SKM-1 treated with dmso at 0.1 percent for 144 hours (cell line): ENCODE measurements at regions not wholly inside any gene's neighbourhood (a gene's known extent, or its start where the extent isn't known, plus 50 kb on each side); places are given as distances from the start of the nearest gene placed in this dataset.

Experiments used
- DNase-seq: peaks from one replicate; lab custom pipeline; 2025; ENCODE audit not compliant: unreplicated experiment; lab: John Stamatoyannopoulos, UW

DNA sequence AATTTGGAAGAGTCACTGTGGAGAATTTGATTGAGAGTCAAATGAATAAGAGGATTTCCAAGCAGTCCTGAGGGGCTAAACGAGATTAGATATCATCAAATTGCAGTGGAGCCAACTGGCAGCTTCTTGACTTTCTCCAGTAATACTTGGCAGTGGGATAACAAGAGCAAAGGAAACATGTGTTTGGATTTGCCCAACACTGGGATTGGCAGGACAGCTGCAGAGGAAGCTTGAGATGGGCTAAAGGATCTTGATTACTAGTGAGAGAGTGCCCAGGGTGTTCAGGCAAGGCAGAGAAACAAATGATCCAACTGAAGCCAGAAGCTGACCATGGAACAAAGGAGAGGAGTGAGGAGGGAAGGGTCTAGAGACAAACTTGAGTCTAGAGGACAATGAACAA, 356.0 kb upstream of the ISL1 start:
- no peak for DNase-seq

DNA sequence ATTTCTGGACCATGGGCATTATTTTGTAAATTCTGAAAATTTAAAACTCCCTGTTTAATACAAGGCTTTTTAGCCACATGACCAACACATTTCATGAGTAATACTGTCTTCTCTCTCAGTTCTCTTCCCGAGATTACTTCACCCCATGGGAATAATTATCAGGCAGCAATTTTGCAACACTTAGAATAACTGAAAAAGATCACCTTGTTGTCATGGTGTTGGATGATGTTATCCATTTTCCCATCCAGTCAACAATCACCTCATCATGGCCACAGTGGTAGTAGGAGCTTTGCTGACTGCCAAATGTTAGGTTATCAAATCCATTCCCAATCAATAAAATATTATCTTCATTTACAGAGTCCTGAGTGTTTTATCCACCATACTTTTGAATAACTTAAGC, 354.9 kb upstream of the ISL1 start:
- DNase-seq = no peak

DNA sequence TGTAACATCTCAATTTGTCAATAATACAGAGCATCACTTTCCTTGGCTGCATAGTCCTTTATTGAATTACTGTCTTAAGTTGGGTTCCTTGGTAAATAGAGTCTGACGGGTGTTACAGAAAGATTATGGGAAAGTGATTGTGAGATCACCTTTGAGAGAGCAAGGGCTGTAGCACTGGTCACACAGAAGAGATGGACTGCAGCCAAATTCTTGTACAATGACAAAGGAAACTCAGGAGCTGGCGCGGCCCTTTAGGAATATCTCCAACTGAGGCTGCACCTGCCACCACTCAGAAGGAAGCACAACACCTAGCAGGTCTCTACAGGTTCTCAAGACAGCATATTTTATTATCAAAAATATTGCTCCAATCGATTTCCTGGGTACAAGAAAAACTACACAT, 350.0 kb upstream of the ISL1 start:
- DNase-seq = no peak

DNA sequence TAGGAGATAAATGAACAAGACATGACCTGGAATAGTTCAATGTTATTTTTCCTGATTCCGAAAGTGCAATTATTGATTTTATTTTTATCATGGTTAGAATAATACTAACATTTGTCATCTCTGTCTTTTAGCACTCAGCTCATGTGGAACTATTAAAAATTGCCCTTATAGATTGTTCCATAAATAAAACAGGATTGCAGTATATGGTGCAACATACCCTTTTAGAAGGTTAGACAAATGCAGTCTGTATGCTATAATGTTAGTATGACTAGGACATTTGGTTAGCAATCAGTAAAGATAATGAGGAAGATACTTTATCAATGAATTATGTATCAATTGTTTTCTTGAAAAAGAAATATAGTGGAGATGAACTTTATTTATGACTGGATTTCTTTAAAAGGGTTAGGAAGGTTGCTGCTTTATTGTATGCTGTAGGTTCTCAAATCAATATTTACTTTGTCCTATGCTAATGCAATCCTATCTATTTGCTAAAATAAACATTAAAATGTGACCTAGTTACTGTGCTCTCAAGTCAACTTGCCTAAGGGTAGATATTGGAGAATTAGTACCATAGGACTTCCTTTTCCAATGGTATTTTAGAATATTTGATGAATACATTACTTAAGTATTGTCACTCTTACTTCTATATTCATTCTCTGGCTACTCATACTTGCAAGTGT, 348.9 kb upstream of the ISL1 start:
- DNase-seq = no peak

DNA sequence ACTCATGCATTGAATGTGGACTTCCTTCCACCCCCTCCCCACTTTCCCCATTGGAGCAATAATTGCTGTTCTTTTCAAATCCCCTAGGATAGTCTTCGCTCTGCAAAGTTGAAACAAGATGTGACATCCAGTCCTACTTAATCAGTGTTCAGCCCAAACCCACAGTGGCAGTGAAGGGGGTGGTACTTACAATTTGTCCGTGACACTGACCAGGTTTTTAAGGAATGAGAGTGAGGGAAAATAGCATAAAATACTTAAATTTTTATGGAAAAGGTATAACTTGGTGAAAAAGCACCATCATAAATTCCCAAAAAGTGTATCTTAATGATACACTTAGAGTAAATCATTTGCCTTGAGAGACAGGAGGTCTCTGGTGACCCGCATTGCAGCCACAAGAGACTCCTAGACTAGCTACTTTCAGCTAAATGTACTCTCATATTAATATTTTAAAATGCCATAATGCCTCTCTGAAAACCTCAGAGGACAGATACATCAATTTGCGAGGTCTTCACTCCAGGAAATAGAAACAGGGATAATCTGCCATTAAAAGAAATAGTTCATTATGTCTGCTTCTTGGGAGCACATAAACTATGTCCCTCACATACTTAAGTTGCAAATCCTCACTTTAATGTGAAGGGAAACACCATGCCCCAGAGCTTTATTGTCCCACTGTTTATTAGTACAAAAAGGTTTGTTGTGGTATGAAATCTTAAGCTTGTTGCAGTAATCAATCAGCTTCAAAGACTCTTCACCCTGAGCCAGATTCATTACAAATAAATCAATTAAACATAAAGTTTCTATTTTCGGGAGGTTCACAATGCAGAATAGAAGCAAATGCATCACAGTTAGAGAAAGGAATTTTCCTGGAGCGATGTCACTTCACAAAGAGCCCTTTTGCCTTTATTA, 343.6 kb upstream of the ISL1 start:
- DNase-seq = no peak

DNA sequence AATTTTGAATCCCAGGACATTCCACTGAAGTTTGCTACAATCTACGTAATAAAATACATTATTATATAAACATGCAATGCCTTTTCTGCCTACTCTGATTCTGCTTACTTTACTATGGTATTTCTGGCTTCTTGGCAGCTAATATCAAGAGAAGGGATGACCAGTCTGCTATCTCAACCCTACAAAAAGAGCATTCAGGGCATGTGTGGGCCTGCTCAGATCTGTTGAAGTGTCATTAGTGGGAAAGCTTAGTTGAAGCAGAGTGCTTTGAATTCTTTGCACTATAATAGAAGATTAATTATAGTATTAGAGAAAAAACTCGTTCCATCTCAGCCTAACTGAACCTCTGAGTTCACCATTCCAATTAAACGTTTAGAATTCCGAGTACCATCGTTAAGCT, 339.5 kb upstream of the ISL1 start:
- no peak for DNase-seq

DNA sequence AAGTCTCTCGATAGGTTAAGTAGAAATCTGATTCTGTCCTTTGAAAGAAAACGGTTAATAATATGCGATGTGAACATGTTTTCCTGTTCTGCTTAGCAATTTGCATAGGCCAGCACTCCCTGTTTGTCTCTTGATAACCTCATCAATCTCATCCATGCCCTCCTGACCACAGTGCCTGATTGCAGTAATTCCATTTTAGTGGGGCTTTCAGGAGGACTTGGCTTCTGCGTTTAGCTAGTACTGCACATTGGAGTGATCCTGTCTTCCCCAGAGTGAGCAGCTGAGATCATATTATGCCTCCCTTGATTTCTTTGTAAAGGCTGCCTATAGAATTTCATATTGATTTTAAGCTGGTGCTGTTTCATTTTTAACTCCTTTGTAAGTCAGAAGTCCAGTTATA, 335.9 kb upstream of the ISL1 start:
- DNase-seq = no peak

DNA sequence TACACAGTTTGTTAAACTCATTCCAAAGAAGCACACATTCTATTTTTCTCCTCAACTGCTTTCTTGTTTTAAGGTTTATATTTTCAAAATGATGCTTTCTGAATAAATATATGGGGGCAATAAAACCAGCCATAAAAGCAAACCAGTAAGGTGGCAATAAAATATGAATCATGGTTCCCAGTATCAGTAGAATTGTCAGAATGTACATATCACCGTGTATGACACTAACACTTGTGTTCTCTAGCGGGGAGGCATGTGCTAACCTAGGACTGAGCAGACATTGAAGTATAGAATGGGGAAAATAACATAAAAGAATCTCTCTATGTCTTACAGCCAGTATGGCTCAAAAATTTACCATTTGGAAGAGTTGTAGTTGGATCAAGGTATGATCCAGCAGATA, 329.9 kb upstream of the ISL1 start:
- DNase-seq = no peak

DNA sequence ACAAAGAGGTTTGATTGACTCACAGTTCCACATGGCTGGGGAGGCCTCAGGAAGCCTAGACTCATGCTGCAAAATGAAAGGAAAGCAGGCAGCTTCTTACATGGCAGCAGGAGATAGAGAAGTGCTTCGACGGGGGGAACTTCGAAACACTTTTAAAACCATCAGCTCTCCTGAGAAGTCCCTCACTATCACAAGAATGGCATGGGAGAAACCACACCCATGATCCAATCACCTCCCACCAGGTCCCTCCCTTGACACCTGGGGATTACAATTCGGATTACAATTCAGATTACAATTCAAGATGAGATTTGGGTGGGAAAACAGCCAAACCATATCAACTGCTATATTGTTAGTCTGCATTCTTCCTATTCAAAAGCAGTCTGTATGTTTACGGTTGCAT, 322.3 kb upstream of the ISL1 start:
- no peak for DNase-seq

DNA sequence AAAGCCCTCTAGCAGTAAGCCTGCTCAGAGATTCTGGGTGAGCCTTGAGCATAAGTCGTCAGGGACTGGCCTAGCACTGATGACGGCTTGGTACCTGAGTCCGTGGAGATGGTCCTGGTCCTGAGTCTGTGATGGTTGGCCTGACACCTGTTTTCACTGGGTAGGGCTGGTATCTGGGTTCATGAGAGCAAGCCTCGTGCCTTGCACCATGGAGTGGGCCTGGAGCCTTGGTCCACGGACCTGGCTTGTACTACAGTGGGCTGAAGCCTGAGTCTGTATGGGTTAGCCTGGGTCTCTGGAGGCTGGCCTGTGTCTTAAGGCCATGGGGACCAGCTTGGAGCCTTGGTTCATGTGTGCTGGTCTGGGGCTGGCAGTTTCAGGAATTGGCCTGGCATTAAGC, 310.3 kb upstream of the ISL1 start:
- DNase-seq = no peak

DNA sequence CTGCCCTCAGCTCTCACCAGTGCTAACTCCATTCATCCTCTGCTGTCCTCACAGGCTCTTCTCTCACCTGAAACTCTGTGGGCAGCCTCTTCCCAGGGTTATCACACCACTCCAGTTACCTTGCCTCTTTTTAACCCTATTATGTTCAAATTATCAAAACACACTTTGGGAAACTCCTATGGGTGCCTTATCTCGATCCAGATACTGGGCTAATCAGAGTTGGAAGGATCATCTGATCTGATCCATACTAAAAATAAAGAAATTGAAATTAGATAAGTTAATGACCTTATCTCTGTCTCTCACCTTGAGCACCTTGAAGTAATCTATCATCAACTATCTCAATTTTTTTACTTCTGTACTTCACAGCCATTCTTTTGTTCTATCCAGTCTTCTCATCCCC, 300.5 kb upstream of the ISL1 start:
- no peak for DNase-seq

DNA sequence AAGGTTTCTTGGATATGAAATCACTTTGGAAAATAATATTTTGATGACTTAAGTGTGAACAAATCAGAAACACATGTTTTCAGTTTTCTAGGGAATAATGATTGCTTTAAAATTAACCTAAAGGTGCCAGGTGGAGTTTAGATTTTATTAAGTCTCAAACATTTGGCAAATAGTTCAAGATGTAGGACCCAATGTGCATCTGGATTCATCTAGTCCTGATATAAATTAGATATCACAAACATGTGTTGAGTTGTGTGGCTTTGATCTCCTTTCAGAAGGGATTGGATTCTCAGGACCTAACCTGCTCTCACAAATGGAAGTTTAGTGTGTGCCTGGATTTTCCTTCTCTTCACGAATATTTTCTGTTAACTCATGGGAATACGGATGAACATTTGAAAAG, 291.4 kb upstream of the ISL1 start:
- no peak for DNase-seq

DNA sequence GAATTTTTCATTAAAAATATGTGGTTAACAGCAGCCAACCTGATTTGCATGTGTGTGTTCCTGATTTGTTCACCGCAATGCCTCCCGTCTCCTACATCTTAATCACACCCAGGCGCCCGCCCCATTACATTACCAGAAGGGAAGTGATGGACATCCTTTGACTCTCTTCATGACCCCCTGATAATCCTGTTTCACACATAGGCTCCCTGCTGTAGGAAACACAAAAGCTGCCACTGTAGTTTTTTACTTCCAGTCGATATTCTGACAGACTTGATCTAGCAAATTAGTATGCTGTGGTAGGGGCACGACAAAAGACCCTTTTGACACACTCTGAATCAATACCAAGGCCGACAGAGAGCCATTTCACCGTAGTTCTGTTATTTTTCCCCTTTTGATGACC, 287.8 kb upstream of the ISL1 start:
- no peak for DNase-seq

DNA sequence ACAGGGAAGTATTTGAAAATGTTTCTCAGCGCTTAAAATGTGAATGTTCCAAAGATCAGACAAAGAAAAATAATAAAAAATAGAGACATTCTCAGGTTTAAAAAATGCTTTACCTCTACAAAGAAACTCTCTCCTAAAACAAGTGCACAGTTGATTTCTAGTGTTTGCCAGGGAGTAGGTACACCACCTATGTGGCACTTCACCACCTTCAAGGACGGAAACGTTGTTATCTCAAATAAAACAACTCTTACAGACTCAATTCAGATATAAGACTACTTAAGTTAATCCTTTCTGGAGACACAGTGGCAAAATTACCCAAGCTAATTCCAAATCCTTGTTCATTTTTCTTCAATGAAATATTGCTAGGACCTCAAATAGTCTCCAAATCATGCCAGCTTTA, 286.4 kb upstream of the ISL1 start:
- no peak for DNase-seq

DNA sequence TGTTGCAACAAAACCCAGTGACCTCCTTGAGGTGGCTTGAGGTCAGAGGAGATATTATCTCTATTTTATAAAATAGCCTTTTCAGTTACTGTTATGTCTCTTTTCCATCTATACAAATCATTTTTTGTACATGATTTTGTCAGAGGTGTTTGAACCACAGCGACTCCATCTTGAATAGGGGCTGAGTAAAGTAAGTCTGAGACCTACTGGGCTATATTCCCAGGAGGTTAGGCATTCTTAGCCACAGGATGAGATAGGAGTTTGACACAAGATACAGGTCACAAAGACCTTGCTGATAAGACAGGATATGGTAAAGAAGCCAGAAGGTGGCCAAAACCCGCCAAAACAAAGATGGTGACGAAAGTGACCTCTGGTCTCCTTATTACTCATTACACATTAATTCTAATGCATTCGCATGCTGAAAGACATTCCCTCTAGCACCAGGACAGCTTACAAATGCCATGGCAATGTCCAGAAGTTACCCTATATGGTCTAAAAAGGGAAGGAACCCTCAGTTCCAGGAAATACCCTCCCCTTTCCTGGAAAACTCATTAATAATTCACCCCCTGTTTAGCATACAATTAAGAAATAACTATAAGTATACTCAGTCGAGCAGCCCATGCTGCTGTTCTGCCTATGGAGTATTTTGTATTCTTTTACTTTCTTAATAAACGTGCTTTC, 283.9 kb upstream of the ISL1 start:
- no peak for DNase-seq

DNA sequence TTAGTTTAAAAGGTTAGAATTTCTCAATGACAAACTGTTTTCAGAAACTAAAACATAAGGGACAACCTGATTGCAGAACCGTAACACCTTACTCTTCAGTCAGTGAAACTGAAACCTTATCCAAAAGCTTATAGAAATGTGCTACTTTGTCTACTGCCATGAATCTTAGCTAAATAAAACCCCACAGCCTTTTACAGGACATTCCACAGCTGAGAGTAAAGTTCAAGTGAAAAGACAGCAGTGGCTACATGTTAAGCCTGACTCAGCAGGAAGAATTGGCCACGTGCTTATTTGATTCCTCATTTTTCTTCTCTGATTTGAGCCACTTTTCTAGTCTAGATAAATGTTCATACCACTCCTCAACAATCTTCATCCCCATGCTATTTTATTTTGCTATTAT, 278.7 kb upstream of the ISL1 start:
- DNase-seq = no peak

DNA sequence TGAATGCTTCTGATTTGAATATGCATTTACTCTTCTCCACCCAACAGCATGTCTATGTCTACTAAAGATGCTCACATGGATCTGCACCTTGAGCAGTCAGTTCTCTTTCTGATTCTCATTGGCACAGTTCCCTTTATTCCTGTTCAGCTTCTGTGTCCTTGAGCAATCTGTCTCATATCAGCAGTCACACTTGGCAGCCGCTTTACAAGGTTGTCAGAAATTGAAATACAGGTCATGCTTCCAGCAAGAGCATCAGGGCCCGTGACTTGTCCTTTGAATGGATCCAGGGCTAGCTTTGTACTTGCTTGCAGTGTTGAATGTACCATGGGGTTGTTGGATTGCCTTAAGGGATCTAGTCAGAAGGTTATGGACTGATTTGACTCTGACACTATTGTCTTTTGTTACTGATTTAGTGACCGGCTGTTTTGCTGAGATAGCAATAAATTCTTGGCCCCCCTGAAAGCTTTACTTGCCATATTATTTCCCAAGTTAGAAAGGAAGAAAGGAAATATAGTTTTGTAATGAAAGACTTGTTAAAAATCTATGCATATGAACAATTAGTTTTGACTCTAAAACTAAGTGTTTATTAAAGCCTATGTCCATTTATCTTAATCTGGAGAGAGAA, 273.4 kb upstream of the ISL1 start:
- no peak for DNase-seq

DNA sequence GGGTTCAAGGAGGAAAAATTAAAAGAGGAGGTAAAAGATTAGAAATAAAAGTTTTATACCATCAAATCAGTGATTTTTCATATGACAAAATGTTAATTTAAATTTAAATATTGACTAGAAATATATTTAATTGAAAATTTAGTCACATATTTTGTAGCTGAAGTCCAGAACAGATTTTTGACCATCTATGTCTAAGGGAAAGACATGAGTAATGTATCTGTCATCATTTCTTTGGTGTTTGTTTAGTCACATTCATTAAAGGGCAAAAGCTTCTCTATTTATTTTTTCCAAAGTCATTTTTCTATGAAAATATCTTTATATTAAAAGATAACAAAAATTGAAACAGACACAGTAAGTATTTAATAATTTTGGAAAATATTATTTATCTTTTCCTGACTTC, 252.0 kb upstream of the ISL1 start:
- DNase-seq = no peak

DNA sequence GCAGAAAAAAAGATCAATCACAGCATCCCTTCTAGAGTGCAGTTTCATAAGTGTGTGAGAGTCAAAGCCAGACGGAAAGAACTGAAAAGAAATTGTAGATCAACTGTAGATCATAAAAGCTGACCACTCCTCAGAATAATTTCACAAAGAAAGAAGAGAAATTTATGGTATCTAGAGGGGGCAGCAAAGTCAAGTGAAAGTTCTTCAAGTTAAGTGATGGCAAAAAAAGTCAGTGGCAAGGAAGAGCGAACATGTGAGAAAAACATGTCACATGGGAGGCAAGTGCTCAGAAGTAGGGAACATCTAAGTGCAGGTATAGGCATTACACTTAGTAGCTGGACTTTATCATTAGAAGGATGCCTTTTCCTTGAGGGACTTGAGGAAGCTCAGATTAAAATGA, 245.1 kb upstream of the ISL1 start:
- DNase-seq = no peak

DNA sequence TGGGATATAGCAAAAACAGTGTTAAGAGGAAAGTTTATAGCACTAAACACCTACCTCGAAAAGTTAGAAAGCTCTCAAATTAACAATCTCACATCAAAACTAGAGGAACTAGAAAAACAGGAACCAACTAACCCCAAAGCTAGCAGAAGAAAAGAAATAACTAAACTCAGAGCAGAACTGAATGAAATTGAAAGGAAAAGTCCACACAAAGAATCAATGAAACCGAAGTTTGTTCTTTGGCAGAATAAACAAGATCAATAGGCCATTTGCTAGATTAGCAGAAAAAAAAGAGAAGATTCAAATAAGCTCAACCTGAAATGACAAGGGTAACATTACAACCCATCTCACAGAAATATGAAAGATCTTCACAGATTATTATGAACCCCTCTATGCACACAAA, 234.8 kb upstream of the ISL1 start:
- no peak for DNase-seq

DNA sequence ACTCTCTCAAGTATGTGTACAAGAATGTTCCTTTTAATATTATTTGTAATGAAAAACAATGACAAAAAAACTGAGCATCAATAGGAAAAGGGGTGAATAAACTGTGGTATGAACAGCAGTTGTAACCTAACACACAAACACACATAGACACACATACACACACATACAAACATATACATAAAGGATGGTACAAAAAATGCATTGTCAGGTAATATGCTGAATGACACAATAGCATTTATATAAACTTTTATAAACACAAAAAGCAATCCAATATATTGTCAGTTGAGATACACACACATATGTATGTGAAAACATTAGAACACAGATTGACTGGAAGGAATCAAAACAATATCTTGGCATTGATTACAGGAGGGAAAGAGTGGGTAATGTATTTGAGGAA, 227.0 kb upstream of the ISL1 start:
- no peak for DNase-seq

DNA sequence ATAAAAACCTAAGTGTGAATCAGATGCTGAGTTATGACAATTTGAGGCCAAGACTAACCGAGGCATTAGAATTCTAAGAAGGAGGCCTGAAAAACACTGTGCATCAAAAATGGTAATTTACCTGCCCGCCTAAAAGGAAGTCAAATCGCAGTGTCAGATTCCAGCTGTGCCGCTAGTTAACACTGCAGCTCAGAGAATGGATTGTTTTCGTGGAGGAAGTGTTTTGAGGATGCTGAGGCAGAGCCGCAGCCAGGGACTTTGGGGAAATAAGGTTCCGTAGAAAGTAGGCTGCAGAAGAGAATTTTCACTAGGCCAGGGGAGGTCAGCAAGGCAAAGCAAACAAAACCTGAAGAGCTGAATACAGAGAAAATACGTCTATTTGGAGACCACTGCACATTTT, 226.4 kb upstream of the ISL1 start:
- DNase-seq = no peak
